ENCODE measurements at regions not wholly inside any gene's neighbourhood (a gene's known extent, or its start where the extent isn't known, plus 50 kb on each side); places are given as distances from the start of the nearest gene placed in this dataset.

- Histone ChIP-seq H3K4me1 (ENCODE audit: insufficient read depth) (no peaks in the 10 kb centered on the region), H3K36me3 (ENCODE audit: insufficient read depth) (no peaks in the 10 kb centered on the region), H3K27ac (ENCODE audit: low read depth) (no peak overlapping the region), H3K4me3 (ENCODE audit: low read depth, low read length) (no peak overlapping the region)
- 86% methylated on average over 4 of the region's 4 CpGs for WGBS
- DNase-seq (ENCODE audit: extremely low spot score): no peak
These were observed 238.0 kb downstream of the ENC1 start for GRCh38 chr5:74402553-74402952.

GRCh38 chr5:74401946-74402320, 238.6 kb downstream of the ENC1 start:
- 87% methylated on average over 3 of the region's 3 CpGs for WGBS
- Histone ChIP-seq H3K27ac (ENCODE audit: low read depth) (no peak overlapping the region), H3K4me3 (ENCODE audit: low read depth, low read length) (no peak overlapping the region), H3K36me3 (ENCODE audit: insufficient read depth) (no peaks in the 10 kb centered on the region), H3K4me1 (ENCODE audit: insufficient read depth) (no peaks in the 10 kb centered on the region)
- no peak for DNase-seq (ENCODE audit: extremely low spot score)

- Histone ChIP-seq H3K4me1 (ENCODE audit: insufficient read depth) (no peaks in the 10 kb centered on the region), H3K4me3 (ENCODE audit: low read depth, low read length) (no peak overlapping the region), H3K36me3 (ENCODE audit: insufficient read depth) (no peaks in the 10 kb centered on the region), H3K27ac (ENCODE audit: low read depth) (no peak overlapping the region)
- DNase-seq (ENCODE audit: extremely low spot score): no peak
- WGBS: 85% methylated on average over 2 of the region's 2 CpGs
These were observed 239.1 kb downstream of the ENC1 start for GRCh38 chr5:74401281-74401945.

GRCh38 chr5:74400067-74400466, 240.5 kb downstream of the ENC1 start:
- 83% methylated on average over 2 of the region's 2 CpGs for WGBS
- no peak for DNase-seq (ENCODE audit: extremely low spot score)
- Histone ChIP-seq H3K36me3 (ENCODE audit: insufficient read depth) (no peaks in the 10 kb centered on the region), H3K27ac (ENCODE audit: low read depth) (no peak overlapping the region), H3K4me3 (ENCODE audit: low read depth, low read length) (no peak overlapping the region), H3K4me1 (ENCODE audit: insufficient read depth) (no peaks in the 10 kb centered on the region)

DNA sequence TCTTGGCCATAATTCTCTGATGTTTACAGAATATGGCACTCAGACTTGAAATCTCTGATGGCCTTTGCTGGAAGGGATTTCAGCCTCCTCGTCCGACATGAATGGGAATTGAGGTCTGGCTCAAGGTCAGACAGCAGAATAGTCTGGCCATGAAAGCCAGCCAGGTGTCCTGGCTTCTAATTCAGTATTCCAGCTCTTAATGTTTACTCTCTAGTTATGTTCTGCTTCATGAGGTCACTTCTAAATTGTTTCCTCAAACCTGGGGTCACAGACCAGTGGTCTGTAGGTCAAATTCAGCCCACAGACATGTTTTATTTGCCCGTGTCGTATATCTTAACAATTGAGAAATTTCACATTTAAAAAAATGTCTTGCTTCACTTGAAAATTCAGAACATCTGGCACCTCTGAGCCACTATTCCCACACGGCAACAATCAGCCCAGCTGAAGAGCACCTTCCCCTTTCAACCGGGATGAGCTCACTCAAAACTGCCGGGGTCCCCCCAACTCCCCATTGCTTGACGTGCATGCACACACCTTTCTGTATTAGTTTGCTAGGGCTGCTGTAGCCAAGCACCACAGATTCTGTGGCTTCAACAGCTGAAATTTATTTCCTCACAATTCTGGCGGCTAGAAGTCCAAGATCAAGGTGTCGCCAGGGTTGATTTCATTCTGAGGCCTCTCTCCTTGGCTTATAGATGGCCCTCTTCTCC, 243.5 kb downstream of the ENC1 start:
- no peaks in the 10 kb centered on the region for H3K36me3 ChIP-seq (ENCODE audit: insufficient read depth)
- 80% methylated on average over 10 of the region's 10 CpGs for WGBS
- H3K4me1 ChIP-seq (ENCODE audit: insufficient read depth): no peaks in the 10 kb centered on the region
- DNase-seq (ENCODE audit: extremely low spot score): no peak
- H3K4me3 ChIP-seq (ENCODE audit: low read depth, low read length): no peak overlapping the region
- no peak overlapping the region for H3K27ac ChIP-seq (ENCODE audit: low read depth)

GRCh38 chr5:74394916-74395880, 245.3 kb downstream of the ENC1 start:
- H3K27ac ChIP-seq (ENCODE audit: low read depth): no peak overlapping the region
- 89% methylated on average over 10 of the region's 10 CpGs for WGBS
- H3K4me1 ChIP-seq (ENCODE audit: insufficient read depth): no peaks in the 10 kb centered on the region
- H3K4me3 ChIP-seq (ENCODE audit: low read depth, low read length): no peak overlapping the region
- no peak for DNase-seq (ENCODE audit: extremely low spot score)
- no peaks in the 10 kb centered on the region for H3K36me3 ChIP-seq (ENCODE audit: insufficient read depth)

DNA sequence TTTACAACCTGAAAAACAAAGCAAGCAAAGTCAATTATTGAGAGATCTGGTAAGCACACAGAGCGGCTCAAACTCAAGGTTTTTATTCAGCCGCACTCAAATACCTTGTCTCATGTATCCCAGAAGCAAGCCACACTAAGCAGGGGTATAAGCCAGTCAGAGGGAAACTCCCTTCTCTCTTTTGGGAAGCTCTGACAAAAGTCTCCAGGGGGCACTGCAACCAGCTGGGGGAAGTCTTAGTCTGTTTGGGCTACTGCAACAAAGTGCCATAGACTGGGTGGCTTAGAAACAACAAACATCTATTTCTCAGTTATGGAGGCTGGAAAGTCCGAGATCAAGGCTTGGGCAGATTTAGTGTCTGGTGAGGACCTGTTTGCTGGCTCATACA, 246.0 kb downstream of the ENC1 start:
- Histone ChIP-seq H3K36me3 (ENCODE audit: insufficient read depth) (no peaks in the 10 kb centered on the region), H3K27ac (ENCODE audit: low read depth) (no peak overlapping the region), H3K4me1 (ENCODE audit: insufficient read depth) (no peaks in the 10 kb centered on the region), H3K4me3 (ENCODE audit: low read depth, low read length) (no peak overlapping the region)
- 95% methylated on average over 3 of the region's 3 CpGs for WGBS
- DNase-seq (ENCODE audit: extremely low spot score): no peak

- H3K27ac ChIP-seq (ENCODE audit: low read depth): no peak overlapping the region
- no peak for DNase-seq (ENCODE audit: extremely low spot score)
- H3K4me3 ChIP-seq (ENCODE audit: low read depth, low read length): no peak overlapping the region
- 79% methylated on average over 3 of the region's 3 CpGs for whole genome bisulfite sequencing
- H3K4me1 ChIP-seq (ENCODE audit: insufficient read depth): no peaks in the 10 kb centered on the region
- H3K36me3 ChIP-seq (ENCODE audit: insufficient read depth): no peaks in the 10 kb centered on the region
These were observed 246.6 kb downstream of the ENC1 start for GRCh38 chr5:74393943-74394342.

- H3K4me1 ChIP-seq (ENCODE audit: insufficient read depth): no peaks in the 10 kb centered on the region
- WGBS: 47% methylated on average over 3 of the region's 3 CpGs
- no peak overlapping the region for H3K27ac ChIP-seq (ENCODE audit: low read depth)
- no peak for DNase-seq (ENCODE audit: extremely low spot score)
- no peaks in the 10 kb centered on the region for H3K36me3 ChIP-seq (ENCODE audit: insufficient read depth)
- H3K4me3 ChIP-seq (ENCODE audit: low read depth, low read length): no peak overlapping the region
These were observed 247.7 kb downstream of the ENC1 start for GRCh38 chr5:74392711-74393351.

DNA sequence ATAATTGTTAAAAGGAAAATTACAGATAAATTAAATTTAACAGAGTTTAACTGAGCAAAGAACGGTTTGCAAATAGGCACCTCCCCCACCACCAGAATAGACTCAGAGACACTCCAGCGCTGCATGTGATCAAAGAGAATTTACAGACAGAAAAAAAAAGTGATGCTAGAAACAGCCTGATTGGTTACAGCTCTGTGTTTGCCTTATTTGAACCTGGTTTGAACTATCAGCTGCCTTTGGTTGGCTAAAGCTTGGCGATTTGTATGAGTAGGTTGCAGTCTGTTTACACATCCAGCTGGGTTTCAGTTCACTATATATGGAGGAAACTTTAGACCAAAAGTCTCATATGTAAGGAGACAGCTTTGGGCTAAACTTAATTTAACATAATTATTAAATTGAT, 249.1 kb downstream of the ENC1 start:
- WGBS: 85% methylated on average over 3 of the region's 3 CpGs
- Histone ChIP-seq H3K27ac (ENCODE audit: low read depth) (no peak overlapping the region), H3K36me3 (ENCODE audit: insufficient read depth) (no peaks in the 10 kb centered on the region), H3K4me1 (ENCODE audit: insufficient read depth) (no peaks in the 10 kb centered on the region), H3K4me3 (ENCODE audit: low read depth, low read length) (no peak overlapping the region)
- no peak for DNase-seq (ENCODE audit: extremely low spot score)

GRCh38 chr5:74390822-74391221, 249.7 kb downstream of the ENC1 start:
- no peak overlapping the region for H3K4me3 ChIP-seq (ENCODE audit: low read depth, low read length)
- 91% methylated on average over 2 of the region's 2 CpGs for WGBS

GRCh38 chr5:74390306-74390637, 250.3 kb downstream of the ENC1 start:
- Histone ChIP-seq H3K4me1 (ENCODE audit: insufficient read depth) (no peaks in the 10 kb centered on the region), H3K4me3 (ENCODE audit: low read depth, low read length) (no peak overlapping the region), H3K27ac (ENCODE audit: low read depth) (no peak overlapping the region), H3K36me3 (ENCODE audit: insufficient read depth) (no peaks in the 10 kb centered on the region)
- 89% methylated on average over 1 of the region's 1 CpG for WGBS
- no peak for DNase-seq (ENCODE audit: extremely low spot score)

More at GRCh38 chr5:74390822-74391221, 249.7 kb downstream of the ENC1 start:
- DNase-seq (ENCODE audit: extremely low spot score): no peak
- Histone ChIP-seq H3K36me3 (ENCODE audit: insufficient read depth) (no peaks in the 10 kb centered on the region), H3K27ac (ENCODE audit: low read depth) (no peak overlapping the region), H3K4me1 (ENCODE audit: insufficient read depth) (no peaks in the 10 kb centered on the region)

- H3K36me3 ChIP-seq (ENCODE audit: insufficient read depth): no peaks in the 10 kb centered on the region
- peaks cover 2% of the 10 kb centered on the region for H3K4me1 ChIP-seq (ENCODE audit: insufficient read depth)
- H3K27ac ChIP-seq (ENCODE audit: low read depth): no peak overlapping the region
- 61% methylated on average over 2 of the region's 2 CpGs for WGBS
- no peak overlapping the region for H3K4me3 ChIP-seq (ENCODE audit: low read depth, low read length)
- DNase-seq (ENCODE audit: extremely low spot score): no peak
These were observed 250.8 kb downstream of the ENC1 start for GRCh38 chr5:74389531-74390305.
